NOMO-1 treated with DMSO at 0.1 percent for 48 hours (cell line): ENCODE measurements at regions not wholly inside any gene's neighbourhood (a gene's known extent, or its start where the extent isn't known, plus 50 kb on each side); places are given as distances from the start of the nearest gene placed in this dataset.

ENCODE experiments used
- DNase-seq: peaks from one replicate; lab custom pipeline; 2025; ENCODE audit not compliant: unreplicated experiment; lab: John Stamatoyannopoulos, UW

DNA sequence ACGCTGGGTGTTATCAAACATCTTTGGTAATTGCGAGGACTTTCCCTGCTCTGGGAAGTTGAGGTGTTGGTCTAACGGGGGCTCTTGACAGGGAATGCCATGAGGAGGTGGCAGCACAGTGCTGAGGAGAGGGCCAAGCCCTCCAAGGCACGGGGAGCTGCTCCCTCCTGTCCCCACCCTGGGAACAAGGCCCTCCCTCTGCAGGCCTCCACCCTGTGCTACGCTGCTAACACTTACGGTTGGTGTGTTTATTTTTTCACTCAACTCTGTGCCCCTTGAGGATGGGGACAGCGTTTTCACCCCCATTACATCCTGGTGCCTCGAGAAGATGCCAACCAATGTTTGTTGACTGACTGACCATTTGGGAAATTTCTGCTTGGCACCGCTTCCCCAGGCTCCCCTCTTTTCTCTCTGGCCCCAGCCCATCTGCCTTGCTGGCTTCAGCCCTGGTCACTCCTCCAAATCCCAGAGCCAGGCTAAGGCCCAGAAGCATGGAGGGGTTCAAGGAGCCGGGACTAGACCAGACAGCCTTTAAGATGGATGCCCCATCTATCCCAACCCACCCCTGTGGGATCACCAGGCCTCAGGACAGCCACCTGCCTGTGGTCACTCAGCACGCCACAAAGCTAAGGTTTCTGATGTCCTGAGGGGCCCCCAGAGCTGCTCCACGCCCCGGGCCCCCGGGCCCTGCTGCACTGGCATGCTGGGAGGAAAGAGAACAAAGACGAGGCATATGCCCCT, 125.7 kb downstream of the BARX1 start:
- DNase-seq: no peak

DNA sequence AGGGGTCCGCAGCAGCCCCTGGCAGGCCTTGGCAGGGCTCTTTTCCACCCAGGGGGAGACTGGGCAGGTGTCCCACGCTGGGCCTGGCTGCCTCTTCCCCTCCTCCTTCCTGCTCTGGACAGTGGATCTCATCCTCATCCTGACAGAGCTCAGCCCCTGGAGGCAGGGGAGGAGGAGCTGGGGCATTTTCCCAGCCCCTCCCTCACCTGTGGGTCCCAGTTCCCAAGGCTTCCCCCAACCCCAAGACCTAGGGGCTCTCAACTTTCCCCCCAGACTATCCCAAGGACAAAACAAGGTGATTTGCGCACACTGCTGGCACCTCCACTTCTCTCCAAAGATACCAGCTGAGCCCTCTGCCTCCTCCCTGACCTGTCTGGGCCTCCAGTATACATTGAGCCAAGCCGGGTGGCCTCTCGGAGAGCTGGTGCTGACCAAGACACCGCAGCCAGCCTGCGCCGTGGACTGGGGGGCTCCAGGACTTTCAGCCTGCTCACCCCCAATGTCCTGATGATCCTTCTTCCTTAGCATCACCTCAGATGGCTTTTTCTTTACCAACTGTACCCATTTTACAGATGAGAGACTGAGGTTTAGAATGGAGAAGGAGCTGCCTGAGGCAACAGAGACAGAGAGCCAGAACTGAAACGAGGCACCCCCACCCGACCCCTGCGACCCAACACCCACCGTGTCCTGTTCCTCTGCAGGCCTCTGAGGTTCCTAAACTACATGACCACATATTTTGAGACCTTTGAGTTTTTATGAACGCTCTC, 126.6 kb downstream of the BARX1 start:
- no peak for DNase-seq

DNA sequence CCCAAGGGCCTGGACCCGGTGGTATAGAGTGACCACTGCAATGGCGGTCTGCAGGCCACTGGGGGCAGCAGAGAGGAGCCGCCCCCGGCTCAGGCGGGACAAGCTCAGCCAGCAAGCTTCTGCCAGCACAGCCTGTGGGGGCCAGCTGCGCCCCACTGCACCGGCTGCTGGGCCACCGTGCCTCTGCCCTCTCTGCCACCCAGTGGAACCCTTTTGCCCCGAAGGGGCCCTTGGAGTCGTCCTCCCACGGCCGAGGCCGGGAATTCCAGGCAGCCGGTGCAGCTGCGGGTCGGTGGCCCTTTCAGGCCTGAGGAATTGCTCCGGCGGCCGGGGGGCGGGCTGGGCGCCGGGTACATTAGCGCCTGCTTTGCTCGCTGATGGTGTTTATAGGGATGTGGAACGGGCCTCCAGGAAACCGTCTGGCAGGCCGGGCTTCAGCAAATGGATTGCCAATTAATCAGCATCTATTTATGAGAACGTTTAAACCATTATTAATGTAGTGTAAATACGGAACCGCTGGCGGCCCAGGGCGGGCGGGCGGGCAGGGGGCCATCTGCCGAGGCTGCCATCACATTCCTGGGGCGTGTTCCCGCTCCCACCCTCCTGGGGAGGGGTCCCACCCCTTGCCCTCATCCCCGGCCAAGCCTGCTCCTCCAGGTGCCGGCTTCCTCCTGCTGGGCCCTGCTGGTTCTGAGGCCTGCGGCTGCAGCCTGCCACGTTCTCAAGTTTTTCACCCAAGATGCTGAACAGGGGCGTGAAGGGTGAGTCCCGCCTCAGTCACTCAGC, 127.4 kb downstream of the BARX1 start:
- DNase-seq: no peak

DNA sequence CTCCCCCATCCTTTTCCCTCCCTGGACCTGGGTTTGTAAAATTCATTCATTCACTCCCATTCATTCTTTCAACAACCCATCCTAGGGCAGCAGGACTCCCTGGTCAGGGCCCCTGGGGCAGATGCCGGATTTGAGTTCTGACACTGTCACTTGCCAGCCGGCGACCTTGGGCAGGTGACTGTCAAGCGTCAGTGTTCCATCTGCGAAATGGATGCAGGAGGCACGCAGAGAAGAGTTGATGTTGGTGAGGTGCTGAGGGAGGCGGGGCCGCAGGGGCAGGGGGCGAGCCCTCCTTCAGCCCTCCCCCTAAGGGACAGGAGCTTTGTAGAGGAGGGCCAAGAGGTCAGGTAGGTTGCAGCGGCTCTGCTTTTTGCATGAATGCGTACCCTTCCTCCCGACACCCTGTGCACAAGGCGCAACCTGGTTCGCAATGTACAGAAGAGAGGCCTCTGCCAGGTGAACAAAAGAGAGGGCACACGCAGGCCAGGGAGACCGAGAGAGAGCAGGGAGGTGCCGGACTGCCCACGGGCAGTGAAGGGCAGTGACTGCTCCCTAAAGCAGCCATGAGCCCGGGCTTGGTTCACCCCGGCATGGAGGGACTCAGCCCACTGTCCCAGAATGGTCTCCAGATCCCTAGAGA, 128.1 kb downstream of the BARX1 start:
- no peak for DNase-seq

DNA sequence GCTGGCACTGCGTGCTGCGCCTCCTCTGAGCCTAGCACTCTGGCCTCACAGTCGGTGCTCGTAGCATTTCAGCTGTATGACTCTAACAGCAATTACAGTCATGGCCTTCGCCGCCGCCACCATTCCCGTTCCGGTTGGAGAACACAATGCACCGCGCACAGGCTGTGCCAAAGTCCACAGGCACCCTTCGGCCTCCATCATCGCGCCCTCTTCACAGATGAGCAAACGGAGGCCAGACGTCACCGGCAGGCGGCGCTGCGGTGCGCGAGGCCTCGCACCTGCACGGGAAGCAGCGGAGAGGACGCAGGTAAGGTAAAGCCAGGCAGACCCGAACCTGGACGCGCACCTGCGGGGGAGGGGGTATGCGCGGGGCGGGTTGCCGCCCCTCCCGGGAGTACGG, 128.9 kb downstream of the BARX1 start:
- no peak for DNase-seq

DNA sequence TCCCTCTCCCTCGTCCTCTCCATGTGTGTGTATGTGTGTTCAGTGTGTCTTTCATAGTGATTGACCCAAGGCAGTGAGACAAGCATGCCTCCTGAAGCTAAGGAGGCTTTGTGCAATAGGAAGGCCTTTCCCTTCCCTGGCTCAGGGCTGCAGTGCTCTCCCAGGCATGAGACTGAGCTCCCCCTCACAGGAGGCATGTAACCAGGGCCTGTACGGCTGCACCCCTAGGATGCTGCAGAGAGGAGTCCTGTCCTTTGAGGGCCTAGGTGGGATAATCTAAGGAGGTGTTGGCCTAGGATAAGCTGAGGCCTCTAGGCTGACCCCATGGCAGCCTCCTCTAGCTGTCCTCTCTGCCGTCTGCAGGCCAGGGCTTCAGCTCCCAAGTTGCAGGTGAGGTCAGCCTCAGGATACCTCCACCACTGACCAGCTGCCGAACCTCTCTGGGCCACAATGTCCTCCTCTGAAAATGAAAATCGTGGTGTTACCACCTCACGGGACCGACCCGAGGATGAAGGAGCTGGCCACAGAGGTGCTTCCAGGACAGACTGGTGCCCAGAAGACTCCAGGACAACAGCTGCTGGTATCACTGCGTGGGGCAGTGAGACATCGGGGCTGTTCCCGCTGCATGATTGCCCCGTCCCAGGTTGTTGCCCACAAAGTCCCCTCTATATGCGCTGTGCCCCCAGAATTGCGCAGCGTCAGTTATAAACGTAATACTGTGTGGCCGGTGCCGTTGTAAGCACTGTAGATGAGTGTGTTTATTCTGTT, 129.6 kb downstream of the BARX1 start:
- no peak for DNase-seq

DNA sequence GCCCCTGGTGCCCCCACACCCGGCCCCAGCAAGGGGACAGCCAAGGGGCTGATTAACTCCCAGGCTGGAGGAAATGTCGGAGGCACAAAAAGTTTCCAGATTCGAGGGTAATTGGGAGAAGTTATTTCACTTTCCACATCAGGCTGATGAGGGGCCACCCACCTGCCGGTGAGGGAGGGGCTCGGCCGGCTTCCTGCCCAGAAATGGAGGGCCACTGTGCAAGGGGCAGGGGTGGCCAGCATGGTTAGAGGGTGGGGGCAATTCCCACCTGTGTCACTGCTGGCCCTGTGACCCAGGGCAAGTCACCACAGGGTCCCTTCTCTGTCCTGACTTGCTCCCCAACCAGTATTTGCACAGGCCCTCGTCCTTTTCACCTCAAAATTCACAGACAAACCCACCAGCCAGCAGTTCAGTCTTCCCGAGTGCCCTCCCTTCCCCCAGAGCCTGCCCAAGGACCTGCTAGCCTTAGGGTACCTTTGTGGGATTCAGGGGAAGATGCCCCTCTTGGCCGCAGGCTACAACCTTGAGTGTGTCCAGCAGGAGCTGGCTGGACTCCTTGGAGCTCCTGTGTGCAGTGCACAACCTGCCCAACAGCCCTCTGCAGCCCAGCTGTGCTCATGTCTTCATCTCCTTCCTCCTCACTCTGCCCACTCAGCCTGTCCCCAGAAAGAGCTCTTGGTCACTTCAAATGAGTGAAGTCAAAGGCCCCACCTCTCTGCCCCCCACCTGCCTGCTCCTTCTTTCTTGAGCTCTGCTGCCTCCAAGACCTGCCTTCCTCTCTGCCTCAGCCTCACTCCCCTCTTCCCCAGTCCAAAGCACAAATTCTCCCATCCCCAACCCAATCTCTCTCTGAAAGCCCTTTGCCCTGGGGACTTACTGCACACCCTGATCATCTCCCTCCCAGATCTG, 130.5 kb downstream of the BARX1 start:
- DNase-seq: no peak

DNA sequence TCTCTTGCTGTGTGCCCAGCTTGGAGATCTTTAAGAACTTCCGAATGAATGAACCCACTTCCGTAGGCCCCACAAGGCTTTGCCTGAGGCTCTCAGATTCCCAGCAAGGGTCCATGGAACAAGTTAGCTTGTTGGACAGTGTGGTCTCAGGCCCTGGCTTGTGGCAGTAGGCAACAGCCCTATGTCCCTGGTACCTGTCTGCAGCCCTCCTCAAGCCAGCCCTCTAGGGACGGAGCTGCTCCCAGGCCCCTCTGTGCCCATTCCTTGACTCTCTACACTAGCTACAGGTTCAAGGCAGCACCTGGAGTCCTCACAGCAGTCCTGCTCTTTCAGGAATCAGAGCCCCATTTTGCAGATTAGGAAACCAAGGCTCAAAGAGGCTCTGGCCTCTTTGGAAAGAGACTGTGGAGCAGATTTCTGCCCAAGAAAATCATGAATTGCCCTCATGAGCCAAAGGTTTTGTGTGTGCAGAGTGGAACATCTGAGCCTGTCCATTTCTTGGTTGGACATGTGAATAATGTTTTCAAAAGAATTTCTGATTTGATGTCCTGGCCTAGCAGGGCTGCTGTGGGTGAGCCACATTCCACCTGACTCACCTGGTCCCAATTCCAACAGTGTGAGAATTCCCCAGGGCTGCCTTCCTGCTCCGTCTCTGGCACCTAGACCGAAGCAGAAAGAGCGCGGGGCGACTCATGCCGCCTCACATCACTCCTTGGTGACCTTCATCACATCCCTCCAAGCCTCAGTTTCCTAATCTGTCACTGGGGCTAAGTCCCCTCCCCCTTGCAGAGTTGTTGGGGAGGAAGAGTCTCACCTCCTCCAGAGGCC, 131.7 kb downstream of the BARX1 start:
- DNase-seq: no peak

DNA sequence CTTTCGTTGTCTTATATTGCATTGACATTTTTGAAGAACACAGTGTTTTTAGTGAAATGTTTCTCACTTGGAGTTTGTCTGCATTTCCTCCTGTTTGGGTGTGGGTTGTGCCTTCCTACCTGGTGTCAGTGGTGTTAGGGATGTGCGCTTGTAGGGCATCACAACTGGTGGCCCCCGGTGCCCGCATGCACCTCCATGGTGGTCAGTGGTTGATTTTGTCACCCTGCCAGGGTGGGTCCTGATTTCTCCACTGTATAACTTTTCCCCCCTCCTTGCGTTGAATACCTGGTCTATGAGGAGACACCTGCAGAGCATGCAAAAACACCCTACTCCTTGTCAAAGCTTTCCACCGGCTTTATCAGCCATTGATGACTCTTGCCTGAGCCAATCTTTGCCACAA, 132.9 kb downstream of the BARX1 start:
- no peak for DNase-seq

DNA sequence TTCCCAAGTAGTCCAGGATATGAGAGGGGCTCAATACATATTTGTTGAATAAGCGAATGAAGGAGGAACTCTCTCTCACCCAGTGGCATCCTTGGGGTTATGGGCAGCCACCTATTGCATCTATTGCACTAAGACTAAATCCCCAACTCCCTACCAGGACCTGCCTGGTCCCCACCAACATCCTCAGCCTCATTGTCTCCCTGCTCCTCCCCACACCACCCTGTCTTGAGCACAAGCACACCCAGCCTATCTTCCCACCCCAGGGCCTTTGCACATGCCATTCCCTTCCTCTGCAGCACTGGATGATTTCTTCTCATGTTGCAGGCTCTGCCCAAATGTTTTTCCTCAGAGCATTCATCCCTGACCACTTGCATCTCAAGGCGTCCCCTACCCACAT, 133.8 kb downstream of the BARX1 start:
- no peak for DNase-seq

DNA sequence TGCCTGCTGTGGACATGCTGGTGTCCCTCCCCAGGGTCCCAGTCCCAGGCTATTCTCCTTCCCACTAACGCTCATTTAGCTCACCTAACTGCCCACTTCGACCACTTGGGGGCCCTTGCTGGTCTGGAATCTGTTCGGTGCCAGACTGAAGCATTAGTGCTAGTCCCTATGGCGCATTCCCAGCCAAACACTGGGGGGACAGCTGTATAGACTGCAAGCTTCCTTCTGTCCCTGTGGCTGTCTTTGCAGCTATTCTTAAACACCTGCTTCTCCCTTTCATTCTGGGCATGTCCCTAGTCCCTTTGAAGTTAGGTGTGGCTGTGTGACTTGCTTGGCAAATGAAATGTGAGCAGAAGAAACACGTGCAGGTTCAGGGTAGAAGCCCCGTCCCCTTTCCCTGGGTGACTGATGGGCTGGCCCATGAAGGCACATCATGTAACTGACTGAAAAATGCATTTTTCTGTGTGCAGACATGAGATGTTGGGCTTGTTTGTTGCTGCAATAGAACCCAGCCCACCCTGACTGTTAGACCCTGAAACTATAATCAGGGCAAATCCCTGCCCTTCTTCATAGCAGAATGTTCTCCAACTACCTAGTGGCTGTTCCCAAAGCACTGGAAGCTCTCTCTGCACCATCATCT, 134.4 kb downstream of the BARX1 start:
- DNase-seq: no peak

DNA sequence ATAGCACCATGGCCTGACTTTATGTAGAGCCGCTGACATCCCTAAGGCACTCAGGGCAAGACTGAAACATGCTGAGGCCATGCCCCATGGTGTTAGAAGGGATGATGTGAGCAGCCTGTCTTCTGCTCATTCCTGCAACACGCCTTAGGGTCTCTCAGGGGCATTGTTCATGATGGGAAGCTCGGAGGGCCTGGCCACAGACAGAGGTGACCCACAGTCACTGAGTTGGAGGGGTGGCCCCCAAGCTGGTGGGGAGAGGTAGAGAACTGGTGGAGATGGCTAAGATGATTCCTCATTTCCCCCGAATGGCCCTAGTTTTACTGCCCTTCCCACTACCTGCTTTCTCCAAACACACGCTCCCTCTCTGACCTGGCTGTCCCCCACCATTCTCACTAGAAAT, 135.2 kb downstream of the BARX1 start:
- no peak for DNase-seq

DNA sequence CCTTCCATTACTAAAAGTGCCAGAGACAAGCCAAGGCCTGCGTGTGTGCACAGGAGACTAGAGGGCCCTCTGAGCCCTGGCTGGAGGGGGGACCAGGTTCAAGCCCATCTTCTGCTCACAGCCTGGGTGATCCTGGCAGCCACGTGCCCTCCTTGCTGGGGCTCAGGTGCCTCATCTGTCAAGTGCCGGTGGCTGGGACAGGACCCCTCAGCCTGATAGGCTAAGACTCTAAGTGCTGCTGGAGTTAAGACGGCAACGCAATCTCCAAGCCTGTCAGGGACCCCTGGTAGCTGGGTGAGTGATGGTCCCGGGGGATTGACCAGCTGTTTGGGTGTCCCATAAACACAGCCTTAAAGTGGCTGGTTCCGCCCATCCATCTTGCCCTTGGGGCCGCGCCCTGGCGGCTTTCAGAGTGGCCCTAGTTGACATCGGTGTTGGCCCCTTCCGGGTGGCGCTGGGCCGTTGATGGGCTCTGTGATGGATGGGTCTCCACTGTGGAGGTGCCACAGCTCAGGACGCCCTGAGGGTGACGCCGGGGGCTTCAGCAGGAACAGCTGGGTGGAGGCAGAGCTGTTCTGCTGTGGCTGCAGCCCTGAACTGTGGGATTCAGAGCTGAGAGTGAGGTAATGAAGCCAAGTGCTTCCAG, 136.2 kb downstream of the BARX1 start:
- DNase-seq: no peak

DNA sequence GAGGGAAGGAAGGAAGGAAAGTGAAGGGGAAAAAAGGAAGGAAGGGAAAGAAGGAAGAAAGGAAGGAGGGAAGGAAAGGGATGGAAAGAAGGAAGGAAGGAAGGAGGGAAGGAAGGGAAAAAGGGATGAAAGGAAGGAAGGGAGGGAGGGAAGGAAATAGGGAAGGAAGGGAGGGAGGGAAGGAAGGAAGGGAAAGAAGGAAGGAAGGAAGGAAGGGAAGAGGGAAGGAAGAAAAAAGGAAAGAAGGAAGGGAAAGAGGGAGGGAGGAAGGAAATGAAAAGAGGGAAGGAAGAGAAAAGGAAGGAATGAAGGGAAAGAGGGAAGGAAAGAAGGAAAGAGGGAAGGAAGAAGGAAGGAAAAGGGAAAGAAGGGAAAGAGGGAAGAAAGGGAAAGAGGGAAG, 136.9 kb downstream of the BARX1 start:
- DNase-seq: no peak

DNA sequence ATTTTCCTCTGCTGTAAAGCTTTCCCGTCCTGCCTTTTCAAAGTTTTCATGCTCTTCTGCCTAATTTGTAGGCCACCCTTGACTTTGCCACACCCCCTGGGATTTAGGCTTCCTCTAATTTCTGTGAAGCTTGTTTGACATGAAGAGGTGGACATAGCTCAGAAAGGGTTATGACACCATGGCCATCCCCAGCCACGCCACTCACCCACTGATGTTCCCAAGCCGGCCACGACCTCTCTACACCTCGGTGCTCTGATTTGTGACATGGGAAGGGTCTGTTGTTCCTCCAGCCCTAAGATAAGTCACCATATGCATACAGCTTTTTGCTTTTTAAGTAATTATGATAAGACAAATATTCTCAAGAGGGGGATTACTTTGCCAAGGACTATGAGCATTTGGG, 139.5 kb downstream of the BARX1 start:
- DNase-seq: no peak

DNA sequence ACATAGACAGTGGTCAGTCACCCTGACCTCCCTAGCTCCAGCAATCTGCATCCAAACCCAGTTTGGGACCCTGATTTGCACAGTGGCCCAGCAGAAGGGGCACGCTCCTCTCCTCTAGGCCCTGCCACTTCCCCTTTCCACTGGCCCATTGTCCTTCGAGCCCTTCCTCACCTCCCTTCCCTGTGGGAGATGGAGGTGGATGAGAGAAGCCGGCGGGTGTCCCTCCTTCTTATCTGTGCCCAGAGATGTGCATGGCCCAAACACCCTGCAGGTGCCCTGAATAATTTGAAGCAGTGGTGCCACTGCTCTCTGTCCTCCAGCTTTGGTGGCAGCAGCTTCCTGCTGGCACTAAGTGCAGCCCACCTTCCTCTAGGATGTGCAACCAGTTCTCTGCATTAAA, 140.0 kb downstream of the BARX1 start:
- no peak for DNase-seq

DNA sequence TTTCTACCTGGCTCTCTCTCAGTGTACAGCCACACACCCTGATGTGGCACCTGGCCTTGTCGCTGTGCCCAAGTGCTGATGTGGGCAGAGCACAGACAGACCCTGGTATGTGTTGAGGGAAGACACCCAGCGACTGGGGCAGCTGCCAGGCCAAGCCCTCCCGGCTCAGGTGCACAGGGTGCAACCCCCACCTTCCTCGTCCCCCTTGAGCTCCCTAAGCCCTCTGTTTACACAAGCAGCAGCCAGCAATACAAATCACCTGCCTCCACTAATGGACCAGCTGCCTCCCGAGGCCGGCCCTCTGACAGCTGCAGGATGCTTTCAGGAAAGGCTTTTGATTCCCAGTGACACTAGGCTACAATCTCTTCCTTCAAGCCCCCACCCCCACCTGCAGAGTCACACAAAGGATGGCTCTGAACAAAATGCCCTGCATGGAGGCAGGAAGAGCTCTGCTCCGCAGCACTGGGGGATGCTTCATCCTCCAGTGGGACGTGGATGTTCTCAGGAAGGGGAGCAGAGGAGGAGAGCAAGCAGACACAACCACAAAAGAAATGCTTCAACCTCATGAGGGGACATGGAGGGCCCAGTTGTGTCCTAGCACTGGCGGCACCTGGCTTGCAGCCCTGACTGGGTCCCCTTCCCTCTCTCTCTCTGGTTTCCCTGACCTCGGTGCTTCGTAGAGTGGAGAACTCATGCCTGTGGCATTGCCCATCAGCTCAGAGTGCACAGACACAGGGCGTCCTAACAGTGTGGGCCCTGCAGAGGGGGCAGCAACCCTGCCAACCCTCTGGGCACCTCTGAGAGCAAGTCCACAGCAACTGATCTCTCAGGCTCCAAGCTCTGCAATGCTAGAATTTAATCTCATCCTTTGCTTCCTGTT, 140.8 kb downstream of the BARX1 start:
- no peak for DNase-seq
